PFSK-1 (cell line): ENCODE measurements at regions not wholly inside any gene's neighbourhood (a gene's known extent, or its start where the extent isn't known, plus 50 kb on each side); places are given as distances from the start of the nearest gene placed in this dataset.

Experiments
- FOXP2 ChIP-seq: optimal IDR thresholded peaks from 2 replicates; pipeline ENCODE3; 2011; ENCODE audit warnings: borderline replicate concordance, control low read depth, inconsistent platforms; ENCODE audit not compliant: insufficient read depth; ENCODE audit errors: extremely low read length, extremely low read depth
- POLR2AphosphoS5 ChIP-seq: IDR thresholded peaks from 2 replicates; pipeline ENCODE4 v1.6.1; 2012; ENCODE audit warnings: low read depth, mild to moderate bottlenecking, control low read depth, low read length, moderate library complexity
- SIN3A ChIP-seq: IDR thresholded peaks from 2 replicates; pipeline ENCODE4 v1.6.1; 2012; ENCODE audit warnings: mild to moderate bottlenecking, low read length, moderate library complexity, borderline replicate concordance; ENCODE audit not compliant: insufficient read depth
- TAF1 ChIP-seq: IDR thresholded peaks from 2 replicates; pipeline ENCODE4 v1.6.1; 2012; ENCODE audit warnings: low read length, control low read depth, borderline replicate concordance; ENCODE audit not compliant: insufficient read depth
- TF ChIP-seq, protein P1 (sequence below), 2 experiments: IDR thresholded peaks; 2 replicates each; pipeline versions ENCODE4 v1.6.1 to v1.8.0; 2011 to 2012; ENCODE audit warnings: low read depth in 2 of 2, low read length in 2 of 2, control low read depth in 1 of 2, inconsistent platforms in 1 of 2, mild to moderate bottlenecking in 1 of 2, moderate library complexity in 1 of 2; ENCODE audit not compliant: insufficient read depth in 1 of 2

DNA sequence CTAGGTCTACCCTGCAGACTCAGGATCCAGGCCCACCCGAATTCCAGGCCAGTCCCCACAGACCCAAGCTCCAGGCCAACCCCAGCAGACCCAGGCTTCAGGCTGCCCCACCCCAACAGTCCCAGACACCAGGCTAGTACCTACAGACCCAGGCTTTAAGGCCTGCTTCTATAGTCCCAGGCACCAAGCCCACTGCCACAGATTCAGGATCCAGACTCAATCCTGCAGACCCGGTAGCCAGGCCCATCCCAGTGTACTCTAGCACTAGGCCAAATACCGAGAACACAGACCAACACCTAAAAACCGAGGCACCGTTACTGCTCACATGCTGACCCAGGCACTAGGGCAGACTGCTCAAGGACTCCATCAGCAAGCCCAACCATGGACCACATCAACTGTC, 862.3 kb downstream of the UQCRFS1 start:
- TF ChIP-seq POLR2AphosphoS5 (no peak), SIN3A (no peak), FOXP2 (no peak), TAF1 (no peak)
- TF ChIP-seq, protein P1, sequence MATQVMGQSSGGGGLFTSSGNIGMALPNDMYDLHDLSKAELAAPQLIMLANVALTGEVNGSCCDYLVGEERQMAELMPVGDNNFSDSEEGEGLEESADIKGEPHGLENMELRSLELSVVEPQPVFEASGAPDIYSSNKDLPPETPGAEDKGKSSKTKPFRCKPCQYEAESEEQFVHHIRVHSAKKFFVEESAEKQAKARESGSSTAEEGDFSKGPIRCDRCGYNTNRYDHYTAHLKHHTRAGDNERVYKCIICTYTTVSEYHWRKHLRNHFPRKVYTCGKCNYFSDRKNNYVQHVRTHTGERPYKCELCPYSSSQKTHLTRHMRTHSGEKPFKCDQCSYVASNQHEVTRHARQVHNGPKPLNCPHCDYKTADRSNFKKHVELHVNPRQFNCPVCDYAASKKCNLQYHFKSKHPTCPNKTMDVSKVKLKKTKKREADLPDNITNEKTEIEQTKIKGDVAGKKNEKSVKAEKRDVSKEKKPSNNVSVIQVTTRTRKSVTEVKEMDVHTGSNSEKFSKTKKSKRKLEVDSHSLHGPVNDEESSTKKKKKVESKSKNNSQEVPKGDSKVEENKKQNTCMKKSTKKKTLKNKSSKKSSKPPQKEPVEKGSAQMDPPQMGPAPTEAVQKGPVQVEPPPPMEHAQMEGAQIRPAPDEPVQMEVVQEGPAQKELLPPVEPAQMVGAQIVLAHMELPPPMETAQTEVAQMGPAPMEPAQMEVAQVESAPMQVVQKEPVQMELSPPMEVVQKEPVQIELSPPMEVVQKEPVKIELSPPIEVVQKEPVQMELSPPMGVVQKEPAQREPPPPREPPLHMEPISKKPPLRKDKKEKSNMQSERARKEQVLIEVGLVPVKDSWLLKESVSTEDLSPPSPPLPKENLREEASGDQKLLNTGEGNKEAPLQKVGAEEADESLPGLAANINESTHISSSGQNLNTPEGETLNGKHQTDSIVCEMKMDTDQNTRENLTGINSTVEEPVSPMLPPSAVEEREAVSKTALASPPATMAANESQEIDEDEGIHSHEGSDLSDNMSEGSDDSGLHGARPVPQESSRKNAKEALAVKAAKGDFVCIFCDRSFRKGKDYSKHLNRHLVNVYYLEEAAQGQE (IDR thresholded peaks at IDR 0.05; ENCODE audit: insufficient read depth in 1 of 2, low read depth in 2 of 2, low read length in 2 of 2): no peak

- TF ChIP-seq SIN3A: no peak
- TF ChIP-seq, protein P1 (IDR thresholded peaks at IDR 0.05; ENCODE audit: insufficient read depth in 1 of 2, low read depth in 2 of 2, low read length in 2 of 2): no peak
- TF ChIP-seq FOXP2: no peak
- TF ChIP-seq TAF1: no peak
- TF ChIP-seq POLR2AphosphoS5: no peak
Measured at GRCh38 chr19:28350037-28350436, 862.9 kb downstream of the UQCRFS1 start.

GRCh38 chr19:28349604-28350003, 863.3 kb downstream of the UQCRFS1 start:
- no peak for TF ChIP-seq TAF1
- no peak for TF ChIP-seq SIN3A
- TF ChIP-seq, protein P1 (IDR thresholded peaks at IDR 0.05; ENCODE audit: insufficient read depth in 1 of 2, low read depth in 2 of 2, low read length in 2 of 2): no peak
- TF ChIP-seq FOXP2: no peak
- no peak for TF ChIP-seq POLR2AphosphoS5

GRCh38 chr19:28345811-28346210, 867.1 kb downstream of the UQCRFS1 start:
- TF ChIP-seq, protein P1 (IDR thresholded peaks at IDR 0.05; ENCODE audit: insufficient read depth in 1 of 2, low read depth in 2 of 2, low read length in 2 of 2): no peak
- no peak for TF ChIP-seq FOXP2
- TF ChIP-seq TAF1: no peak
- no peak for TF ChIP-seq POLR2AphosphoS5
- TF ChIP-seq SIN3A: no peak

GRCh38 chr19:28341810-28342350, 871.1 kb downstream of the UQCRFS1 start:
- no peak for TF ChIP-seq POLR2AphosphoS5
- TF ChIP-seq FOXP2: no peak
- no peak for TF ChIP-seq SIN3A
- no peak for TF ChIP-seq TAF1
- TF ChIP-seq, protein P1 (IDR thresholded peaks at IDR 0.05; ENCODE audit: insufficient read depth in 1 of 2, low read depth in 2 of 2, low read length in 2 of 2): no peak
